T1000 (cell line): ENCODE measurements at regions not wholly inside any gene's neighbourhood (a gene's known extent, or its start where the extent isn't known, plus 50 kb on each side); places are given as distances from the start of the nearest gene placed in this dataset.
"Not testable (repeated sequence)": the region's sequence is repeated elsewhere in the genome, so short reads cannot be mapped to it uniquely, and the experiment has no call there.

Experiments used
- DNase-seq: peaks from one replicate; lab custom pipeline; 2025; ENCODE audit warnings: mixed read lengths; lab: John Stamatoyannopoulos, UW

DNA sequence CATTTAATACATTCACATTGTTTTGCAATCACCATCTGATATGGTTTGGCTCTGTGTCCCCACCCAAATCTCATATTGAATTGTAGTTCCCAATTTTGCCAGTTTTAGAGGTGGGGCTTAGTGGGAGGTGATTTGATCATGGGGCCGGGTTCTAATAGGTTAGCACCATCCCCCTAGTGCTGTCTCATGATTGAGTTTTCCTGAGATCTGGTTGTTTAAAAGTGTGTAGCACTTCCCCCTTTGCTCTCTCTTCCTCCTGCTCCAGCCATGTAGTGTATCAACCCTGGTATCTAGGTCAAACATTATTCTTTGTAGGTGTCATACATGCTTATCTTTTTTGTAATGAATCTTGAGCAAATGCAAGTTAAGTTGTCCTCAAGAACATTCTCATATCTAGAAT, 83.3 kb upstream of the KIT start:
- no peak for DNase-seq

DNA sequence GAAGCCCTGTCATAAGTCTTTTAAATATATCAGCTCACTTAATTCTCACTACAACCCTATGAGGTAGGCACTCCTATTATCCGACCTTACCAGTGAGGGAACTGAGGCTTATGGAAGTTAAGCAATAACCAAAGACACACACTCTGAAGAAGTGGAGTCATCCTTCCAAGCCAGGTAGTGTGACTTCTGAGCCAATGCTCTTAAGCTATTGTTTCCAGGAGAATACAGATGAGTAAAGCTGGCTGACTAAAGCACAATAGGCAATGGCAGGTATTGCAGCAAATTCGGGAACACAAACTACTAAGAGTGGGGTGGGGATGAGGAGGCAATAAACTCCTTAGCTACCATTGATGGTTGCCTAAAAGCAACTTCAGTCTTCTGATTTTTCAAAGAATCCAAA, 81.8 kb upstream of the KIT start:
- DNase-seq, result no peak

DNA sequence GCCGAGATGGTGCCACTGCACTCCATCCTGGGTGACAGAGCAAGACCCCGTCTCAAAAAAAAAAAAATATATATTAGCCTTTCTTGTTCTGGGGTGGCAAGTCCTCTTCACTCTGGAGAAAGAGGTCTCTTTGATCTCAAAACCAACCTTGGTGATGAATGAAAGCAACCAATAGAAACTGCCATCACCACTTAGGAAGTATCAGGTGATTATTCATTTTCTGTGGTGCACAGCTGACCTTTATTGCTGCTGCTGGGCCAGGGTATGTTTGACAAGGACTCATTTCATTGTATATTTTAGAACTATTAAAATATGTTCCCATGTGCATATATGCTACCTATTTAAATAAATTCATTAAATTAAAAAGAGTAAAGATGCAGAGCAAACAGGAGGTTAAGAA, 76.0 kb upstream of the KIT start:
- DNase-seq, result no peak

DNA sequence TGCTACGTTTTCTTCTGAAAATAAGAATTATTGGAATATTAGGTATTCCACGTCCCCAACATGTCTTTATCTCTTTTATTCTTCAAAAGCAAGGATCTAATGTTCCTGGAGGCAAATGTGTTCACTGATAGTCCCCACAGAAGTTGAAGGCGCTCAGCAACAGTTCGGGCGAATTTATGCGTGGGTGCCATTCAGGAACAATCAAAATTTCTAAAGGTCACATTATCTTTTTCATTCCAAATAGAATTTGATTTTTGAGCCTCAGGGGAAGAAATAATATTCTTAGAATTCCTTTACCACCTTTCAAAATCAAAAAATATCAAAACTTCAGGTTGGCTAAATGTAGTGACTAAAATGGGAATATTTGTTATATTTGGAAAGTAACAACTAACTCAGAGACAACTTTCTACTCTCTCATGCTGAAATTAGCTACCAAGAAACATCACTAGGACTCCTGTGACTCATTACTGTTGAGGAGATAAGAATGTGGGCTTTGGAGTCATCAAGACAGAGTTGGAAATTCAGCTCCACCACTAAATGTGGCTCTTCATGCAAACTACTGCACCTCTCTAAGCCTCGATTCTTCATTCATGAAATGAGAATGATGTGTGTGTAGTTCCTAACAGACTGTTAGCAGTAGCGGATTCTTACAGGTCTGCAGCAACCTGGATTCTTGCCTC, 72.3 kb upstream of the KIT start:
- no peak for DNase-seq

DNA sequence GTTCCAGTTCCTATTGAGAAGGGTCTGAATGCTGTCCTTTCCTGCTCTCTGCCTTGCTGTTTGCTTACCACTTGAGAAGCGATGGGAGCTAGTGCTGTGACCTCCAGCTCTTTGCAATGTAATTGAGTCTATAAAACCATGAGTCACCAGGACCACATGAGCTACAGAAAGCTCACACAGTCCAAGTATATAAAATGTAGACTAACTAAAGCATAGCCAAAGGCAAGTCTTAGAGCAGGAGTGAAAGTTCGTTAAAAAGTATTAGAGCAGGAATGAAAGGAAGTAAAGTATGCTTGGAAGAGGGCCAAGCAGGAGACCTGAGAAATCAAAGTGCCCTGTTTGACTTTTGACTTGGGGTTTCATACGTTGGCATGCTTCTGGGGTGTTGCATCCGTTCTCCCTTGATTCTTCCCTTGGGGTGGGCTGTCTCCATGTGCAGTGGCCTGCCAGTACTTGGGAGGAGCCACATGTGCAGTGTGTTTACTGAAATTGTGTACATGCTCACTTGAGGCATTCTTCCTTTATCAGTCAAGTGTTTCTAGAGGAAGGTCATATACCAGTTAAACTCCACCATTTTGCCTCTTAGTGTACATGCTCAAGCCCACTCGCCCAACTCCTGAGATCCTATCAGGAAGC, 71.3 kb upstream of the KIT start:
- DNase-seq, result peak; percentile 32

DNA sequence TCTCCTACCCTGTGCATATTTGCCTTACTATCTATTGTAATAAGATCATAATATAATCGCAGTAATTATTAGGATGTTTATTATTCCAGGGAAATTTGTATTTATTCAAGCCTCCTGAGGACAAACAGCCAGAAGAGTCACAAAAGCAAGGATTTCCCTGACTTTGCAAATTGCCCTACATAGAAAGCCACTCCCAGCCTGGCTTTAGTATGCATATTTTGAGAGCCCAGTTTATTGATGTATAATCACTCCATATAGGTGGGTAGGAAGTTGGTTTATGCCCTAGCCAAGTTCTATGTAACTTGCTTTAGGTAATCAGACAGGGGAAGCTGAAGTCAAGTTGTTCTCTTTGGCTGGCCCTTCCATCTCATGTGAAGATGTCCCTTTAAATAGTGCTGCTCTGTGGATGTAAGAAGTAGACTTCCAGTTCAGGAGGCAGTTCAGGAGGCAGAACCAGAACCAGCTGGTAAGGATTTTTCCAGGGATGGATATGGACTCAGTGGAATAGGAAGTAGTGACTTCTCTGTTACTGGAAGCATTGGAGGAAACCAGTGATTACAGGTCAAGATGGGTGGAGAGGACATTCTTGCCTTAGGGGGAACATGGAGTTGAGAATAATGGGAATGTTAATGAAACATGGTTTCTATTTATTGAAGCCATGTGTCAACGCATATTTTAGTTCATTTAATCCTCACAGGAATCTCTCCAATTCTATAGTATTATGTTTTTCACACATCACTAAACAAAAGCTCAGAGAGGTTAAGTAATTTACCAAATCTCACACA, 70.5 kb upstream of the KIT start:
- DNase-seq, result no peak

DNA sequence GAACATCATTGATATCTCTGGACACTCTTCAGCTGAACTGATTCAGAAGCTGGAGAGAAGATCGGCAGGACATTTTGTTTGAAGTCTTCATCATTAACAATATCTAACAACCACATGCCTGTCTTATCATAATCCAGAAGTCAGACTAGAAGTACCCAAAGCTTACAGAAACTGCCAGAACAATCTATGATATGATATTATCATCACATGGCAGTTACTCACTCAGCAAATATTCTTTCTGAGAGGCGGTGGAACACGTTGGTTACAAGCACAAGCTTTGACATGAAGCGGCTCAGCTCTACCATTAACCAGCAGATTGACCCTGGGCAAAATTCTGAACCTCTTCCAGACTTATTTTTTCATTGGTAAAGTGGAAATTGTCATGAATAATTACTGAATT, 69.4 kb upstream of the KIT start:
- no peak for DNase-seq

DNA sequence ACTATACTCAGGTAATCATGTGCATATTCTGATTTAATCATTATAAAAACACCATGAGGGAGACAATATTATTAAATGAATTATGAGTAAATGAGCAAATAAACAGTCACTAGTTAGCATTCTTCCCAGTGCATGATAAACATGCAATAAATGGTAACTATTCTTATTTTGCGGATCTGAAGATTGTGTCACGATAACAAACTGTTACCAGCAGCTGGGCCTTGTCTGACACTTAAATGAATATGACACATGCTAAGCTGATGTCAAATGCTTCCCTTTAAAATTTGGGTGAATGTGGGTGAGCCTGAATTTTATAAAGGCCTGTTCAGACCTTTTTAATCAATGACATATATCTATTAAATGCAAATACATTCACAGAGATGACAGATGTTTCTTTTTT, 68.2 kb upstream of the KIT start:
- no peak for DNase-seq

DNA sequence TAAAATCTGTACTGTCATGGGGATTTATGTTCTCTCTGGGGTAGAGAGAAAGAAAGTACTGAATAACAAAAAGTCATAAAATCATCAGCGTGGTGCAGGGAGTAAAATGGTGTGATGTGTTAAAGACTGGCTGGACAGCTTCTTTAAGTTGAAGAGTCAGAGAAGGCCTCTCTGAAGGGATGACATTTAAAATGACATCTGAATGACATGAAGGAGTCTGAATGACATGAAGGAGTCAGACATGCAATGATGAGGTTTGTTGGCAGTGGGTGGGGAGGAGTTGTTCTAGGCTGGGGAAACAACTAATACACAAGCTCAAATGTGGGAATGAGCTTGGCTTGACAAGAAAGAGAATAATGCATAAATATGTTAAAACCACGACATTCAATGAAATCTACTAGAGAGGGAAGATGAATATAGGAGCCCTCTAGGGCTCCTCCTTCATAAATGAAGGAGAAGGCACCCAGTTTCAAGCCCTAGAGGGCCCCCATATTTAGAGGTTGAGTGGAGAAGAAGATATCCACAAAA, 63.9 kb upstream of the KIT start:
- no peak for DNase-seq

DNA sequence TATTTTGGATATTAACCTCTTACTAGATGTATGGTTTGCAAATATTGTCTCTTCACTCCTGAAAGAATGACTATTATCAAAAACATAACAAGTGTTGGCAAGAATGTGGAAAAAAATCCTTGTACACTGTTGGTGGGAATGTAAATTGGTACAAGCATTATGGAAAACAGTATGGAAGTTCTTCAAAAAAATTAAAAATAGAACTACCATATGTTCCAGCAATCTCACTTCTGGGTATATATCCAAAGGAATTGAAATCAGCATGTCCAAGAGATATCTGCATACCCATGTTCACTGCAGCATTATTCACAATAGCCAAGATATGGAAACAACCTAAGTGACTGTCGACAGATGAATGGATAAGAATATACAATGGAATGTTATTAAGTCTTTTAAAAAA, 61.6 kb upstream of the KIT start:
- DNase-seq, result no peak

DNA sequence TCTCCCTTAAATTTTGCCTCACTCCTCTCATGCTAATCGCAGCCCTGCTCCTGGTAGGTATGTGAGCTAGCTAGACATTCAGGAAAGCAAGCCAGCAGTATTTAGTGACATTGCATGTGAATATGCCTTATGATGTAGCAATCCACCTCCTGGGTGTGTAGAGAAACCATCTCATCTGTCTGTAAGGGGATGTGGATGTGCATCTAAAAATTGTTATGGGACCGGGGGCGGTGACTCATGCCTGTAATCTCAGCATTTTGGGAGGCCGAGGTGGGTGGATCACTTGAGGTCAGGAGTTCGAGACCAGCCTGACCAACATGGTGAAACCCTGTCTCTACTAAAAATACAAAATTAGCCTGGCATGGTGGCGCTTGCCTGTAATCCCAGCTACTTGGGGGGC, 60.1 kb upstream of the KIT start:
- not testable (repeated sequence) for DNase-seq

DNA sequence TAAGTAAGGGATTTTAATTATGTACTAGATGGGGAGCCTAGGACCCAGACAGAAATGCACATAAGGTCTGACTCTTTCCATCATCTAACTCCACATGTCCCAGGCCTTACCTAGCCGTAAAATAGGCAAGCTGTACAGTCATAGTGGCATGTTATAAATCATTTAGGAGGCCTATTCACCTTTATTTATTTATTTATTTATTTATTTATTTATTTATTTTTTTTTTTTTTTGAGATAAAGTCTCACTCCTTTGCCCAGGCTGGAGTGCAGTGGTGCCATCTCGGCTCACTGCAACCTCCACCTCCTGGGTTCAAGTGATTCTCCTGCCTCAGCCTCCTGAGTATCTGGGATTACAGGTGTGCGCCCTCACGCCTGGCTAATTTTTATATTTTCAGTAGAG, 55.6 kb upstream of the KIT start:
- DNase-seq, result not testable (repeated sequence)

DNA sequence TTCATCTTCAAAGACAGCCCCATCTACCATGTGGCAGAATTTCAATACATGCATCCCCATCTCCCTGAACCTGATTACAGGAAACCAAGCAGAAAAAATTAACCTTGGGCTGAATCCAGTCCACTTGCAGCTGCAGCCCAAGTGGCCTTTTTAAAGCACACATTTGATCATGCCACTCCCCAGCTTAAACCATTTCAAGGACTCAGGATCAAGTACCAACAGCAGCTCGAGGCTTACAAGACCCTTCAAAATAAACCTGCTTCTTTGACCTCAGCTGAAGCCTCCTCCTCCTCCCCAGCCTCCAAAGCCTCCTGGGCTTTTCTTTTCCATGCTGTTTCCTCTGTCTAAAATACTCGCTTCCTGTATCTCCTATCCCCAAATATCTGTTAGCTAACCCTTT, 50.7 kb upstream of the KIT start:
- no peak for DNase-seq

DNA sequence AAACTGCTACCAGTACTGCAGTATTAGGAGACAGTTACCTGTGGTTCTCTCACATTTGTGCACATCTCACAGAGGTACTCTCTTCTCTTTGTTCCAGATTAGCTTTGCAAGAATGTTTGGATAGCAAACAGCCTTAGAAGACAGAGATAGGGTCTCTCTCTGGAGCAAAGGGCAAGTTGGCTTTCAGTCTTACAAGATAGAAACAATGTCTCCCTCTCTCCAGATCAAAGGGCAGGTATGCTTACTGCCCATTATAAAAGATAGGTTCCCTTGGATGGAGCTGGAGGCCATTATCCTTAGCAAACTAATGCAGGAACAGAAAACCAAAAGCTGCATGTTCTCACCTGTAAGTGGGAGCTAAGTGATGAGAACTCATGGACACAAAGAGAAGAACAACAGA, 50.2 kb upstream of the KIT start:
- no peak for DNase-seq
